Adrenal gland (tissue), 9 donors: ENCODE measurements at regions not wholly inside any gene's neighbourhood (a gene's known extent, or its start where the extent isn't known, plus 50 kb on each side); places are given as distances from the start of the nearest gene placed in this dataset.
A peak's percentile ranks its signal among the peaks of the same experiment; 100 is the strongest.

Experiments used
- DNase-seq, 7 donors: peaks; one replicate each; pipeline ENCODE4 v3.0.0-alpha.2; 2019 to 2020
- H3K27ac ChIP-seq, 5 donors: fragments of 200-600 bp; sonication (generic) in 4 of 5; 1 replicate in 3 of 5; 2 replicates in 2 of 5; pipeline versions ENCODE4 v1.5.1 to v1.8.0; 2016 to 2020; ENCODE audit warnings: mild to moderate bottlenecking in 1 of 5
- H3K27me3 ChIP-seq: fragments of 200-600 bp; 2 replicates; pipeline ENCODE4 v1.8.0; 2021
- H3K36me3 ChIP-seq, 2 donors: fragments of 200-600 bp; replicated peaks in 1 of 2; 1 replicate in 1 of 2; 2 replicates in 1 of 2; pipeline versions ENCODE4 v1.5.1 to v1.8.0; 2018 to 2022
- H3K4me1 ChIP-seq, 2 donors: fragments of 200-600 bp; replicated peaks in 1 of 2; 1 replicate in 1 of 2; 2 replicates in 1 of 2; pipeline versions ENCODE4 v1.5.1 to v1.8.0; 2018 to 2021
- H3K4me3 ChIP-seq, 4 donors: fragments of 200-600 bp; sonication (generic) in 3 of 4; one replicate each; pipeline ENCODE4 v1.5.1; 2016 to 2018
- H3K9me3 ChIP-seq, 3 donors: fragments of 200-600 bp; sonication (generic) in 1 of 3; replicated peaks in 1 of 3; 1 replicate in 2 of 3; 2 replicates in 1 of 3; pipeline versions ENCODE4 v1.5.1 to v1.8.0; 2016 to 2021
- CTCF ChIP-seq, 6 experiments: fragments of 450-650 bp in 4 of 6; fragments of 200-600 bp in 2 of 6; sonication (generic) in 1 of 6; IDR thresholded peaks; 1 replicate in 5 of 6; 2 replicates in 1 of 6; pipeline versions ENCODE4 v1.5.1 to v1.8.0; 2016 to 2021; ENCODE audit warnings: antibody characterized with exemption in 6 of 6, mild to moderate bottlenecking in 2 of 6, moderate library complexity in 1 of 6
- POLR2A ChIP-seq, 2 donors: fragments of 450-650 bp; IDR thresholded peaks; one replicate each; pipeline ENCODE4 v1.6.1; 2017; ENCODE audit warnings: antibody characterized with exemption in 2 of 2, mild to moderate bottlenecking in 2 of 2, moderate library complexity in 1 of 2
- WGBS, 4 donors: extraction: QIAGEN DNeasy Blood & Tissue Kit in 2 of 4; methylation state at CpG; one replicate each; pipeline versions ENCODE4 v1.1.5 to v1.1.7; 2013 to 2017; 5-methylcytosine and 5-hydroxymethylcytosine counted together
- intact Hi-C, 2 donors: fragments of 100-400 bp; cut with DNase I; formaldehyde crosslinking; loops; one replicate each; pipeline versions ENCODE4 v1.14.1 to v1.15.0; 2022 to 2023
- donor health status: healthy with polysubstance abuse.
- donor health status: Bipolar disorder and iron deficiency.
- donor health status: DM: yes; HTN: yes; CAD: no.
- donor health status: DM: no; HTN: no; CAD: no.
- donor health status: DM: no; HTN: no; CAD: no.

- 67 to 82% (median 75%) methylated on average over 15 to 20 of the region's 20 CpGs for WGBS, 4 donors
- Histone ChIP-seq H3K27ac (peak overlapping the region in 1 of 5 donors; percentile 15), H3K4me3 (no peak overlapping the region), H3K27me3 (no peaks in the 10 kb centered on the region), H3K4me1 (no peaks in the 10 kb centered on the region), H3K9me3 (no peaks in the 10 kb centered on the region), H3K36me3 (no peaks in the 10 kb centered on the region)
- DNase-seq, result peak; percentile 38 to 80 (median 70)
- intact Hi-C loops, result no loop called here
- TF ChIP-seq CTCF (IDR thresholded peaks at IDR 0.05) (no peak), POLR2A (IDR thresholded peaks at IDR 0.05) (no peak)
Measured at GRCh38 chr3:72347819-72348319, 500.4 kb downstream of the SHQ1 start.

- WGBS, 4 donors, result 56 to 74% (median 61%) methylated on average over 8 of the region's 8 CpGs
- H3K36me3 ChIP-seq, result no peaks in the 10 kb centered on the region
- intact Hi-C loops, result no loop called here
- no peaks in the 10 kb centered on the region for H3K9me3 ChIP-seq
- no peak overlapping the region for H3K4me3 ChIP-seq
- H3K27me3 ChIP-seq, result no peaks in the 10 kb centered on the region
- peak overlapping the region in 1 of 5 donors; percentile 69 for H3K27ac ChIP-seq
- peak in 2 of 7 donors; percentile 22 to 26 for DNase-seq
- no peaks in the 10 kb centered on the region for H3K4me1 ChIP-seq
- TF ChIP-seq POLR2A (IDR thresholded peaks at IDR 0.05), result no peak
Measured at GRCh38 chr3:72346526-72346926, 501.7 kb downstream of the SHQ1 start.

- Histone ChIP-seq H3K36me3 (no peaks in the 10 kb centered on the region), H3K4me1 (no peaks in the 10 kb centered on the region), H3K27ac (peak overlapping the region in 1 of 5 donors; percentile 69), H3K27me3 (no peaks in the 10 kb centered on the region), H3K4me3 (no peak overlapping the region), H3K9me3 (no peaks in the 10 kb centered on the region)
- intact Hi-C loops, result no loop called here
- 50 to 90% (median 77%) methylated on average over 2 to 7 of the region's 7 CpGs for WGBS, 4 donors
- TF ChIP-seq POLR2A (IDR thresholded peaks at IDR 0.05), result no peak
- no peak for DNase-seq
Measured at GRCh38 chr3:72345980-72346379, 502.3 kb downstream of the SHQ1 start.

GRCh38 chr3:72345237-72345878 lies 502.9 kb downstream of the SHQ1 start:
- no peak for TF ChIP-seq POLR2A (IDR thresholded peaks at IDR 0.05)
- TF ChIP-seq CTCF (IDR thresholded peaks at IDR 0.05), result no peak
- intact Hi-C loops, result no loop called here
- H3K36me3 ChIP-seq, result no peaks in the 10 kb centered on the region
- H3K9me3 ChIP-seq, result no peaks in the 10 kb centered on the region
- no peak overlapping the region for H3K4me3 ChIP-seq
- DNase-seq, result no peak
- H3K27ac ChIP-seq, result peak overlapping the region in 1 of 5 donors; percentile 69
- no peaks in the 10 kb centered on the region for H3K4me1 ChIP-seq
- H3K27me3 ChIP-seq, result no peaks in the 10 kb centered on the region
- 76 to 86% (median 82%) methylated on average over 5 to 7 of the region's 7 CpGs for WGBS, 4 donors

- WGBS, 4 donors, result 77 to 97% (median 85%) methylated on average over 6 of the region's 6 CpGs
- Histone ChIP-seq H3K4me1 (no peaks in the 10 kb centered on the region), H3K9me3 (no peaks in the 10 kb centered on the region), H3K4me3 (no peak overlapping the region), H3K36me3 (no peaks in the 10 kb centered on the region), H3K27ac (peak overlapping the region in 1 of 5 donors; percentile 21), H3K27me3 (no peaks in the 10 kb centered on the region)
- TF ChIP-seq POLR2A (IDR thresholded peaks at IDR 0.05) (no peak), CTCF (IDR thresholded peaks at IDR 0.05) (no peak)
- DNase-seq, result no peak
- intact Hi-C loops, result no loop called here
Measured at GRCh38 chr3:72344647-72345046, 503.6 kb downstream of the SHQ1 start.
